ENCODE measurements at regions not wholly inside any gene's neighbourhood (a gene's known extent, or its start where the extent isn't known, plus 50 kb on each side); places are given as distances from the start of the nearest gene placed in this dataset.

DNA sequence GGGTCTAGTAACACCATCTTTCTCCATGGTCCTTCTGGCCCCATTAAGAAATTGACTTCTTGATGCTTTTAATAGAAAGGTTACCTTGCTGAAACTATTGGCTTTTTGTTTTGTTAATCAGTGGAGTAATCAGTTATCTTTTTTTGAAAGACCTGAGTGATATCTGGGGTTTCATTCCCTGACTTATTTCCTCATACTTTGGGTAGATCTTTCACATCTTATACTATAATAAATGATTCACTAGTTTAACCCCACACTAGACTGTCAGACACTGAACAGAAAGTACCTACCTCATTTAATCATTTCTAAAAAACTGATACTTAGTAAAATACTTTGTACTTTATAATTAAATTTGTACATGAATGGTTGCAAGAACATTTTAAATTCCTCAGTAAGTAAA is 1021.1 kb downstream of the STIM2 start:
- TF ChIP-seq, protein P1, sequence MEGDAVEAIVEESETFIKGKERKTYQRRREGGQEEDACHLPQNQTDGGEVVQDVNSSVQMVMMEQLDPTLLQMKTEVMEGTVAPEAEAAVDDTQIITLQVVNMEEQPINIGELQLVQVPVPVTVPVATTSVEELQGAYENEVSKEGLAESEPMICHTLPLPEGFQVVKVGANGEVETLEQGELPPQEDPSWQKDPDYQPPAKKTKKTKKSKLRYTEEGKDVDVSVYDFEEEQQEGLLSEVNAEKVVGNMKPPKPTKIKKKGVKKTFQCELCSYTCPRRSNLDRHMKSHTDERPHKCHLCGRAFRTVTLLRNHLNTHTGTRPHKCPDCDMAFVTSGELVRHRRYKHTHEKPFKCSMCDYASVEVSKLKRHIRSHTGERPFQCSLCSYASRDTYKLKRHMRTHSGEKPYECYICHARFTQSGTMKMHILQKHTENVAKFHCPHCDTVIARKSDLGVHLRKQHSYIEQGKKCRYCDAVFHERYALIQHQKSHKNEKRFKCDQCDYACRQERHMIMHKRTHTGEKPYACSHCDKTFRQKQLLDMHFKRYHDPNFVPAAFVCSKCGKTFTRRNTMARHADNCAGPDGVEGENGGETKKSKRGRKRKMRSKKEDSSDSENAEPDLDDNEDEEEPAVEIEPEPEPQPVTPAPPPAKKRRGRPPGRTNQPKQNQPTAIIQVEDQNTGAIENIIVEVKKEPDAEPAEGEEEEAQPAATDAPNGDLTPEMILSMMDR (IDR thresholded peaks at IDR 0.05): no peak
- TF ChIP-seq EP300 (IDR thresholded peaks at IDR 0.05): no peak

Data from tibial nerve (tissue), 4 donors.